IPS-NIHi7 (cell line): ENCODE measurements at regions not wholly inside any gene's neighbourhood (a gene's known extent, or its start where the extent isn't known, plus 50 kb on each side); places are given as distances from the start of the nearest gene placed in this dataset.
"Not testable (repeated sequence)": the region's sequence is repeated elsewhere in the genome, so short reads cannot be mapped to it uniquely, and the experiment has no call there.

Experiments
- DNase-seq: peaks from one replicate; pipeline ENCODE4 v3.0.0; 2012; ENCODE audit warnings: mixed read lengths; ENCODE audit errors: extremely low spot score

GRCh38 chr11:45000918-45001317 lies 50.2 kb upstream of the TP53I11 start:
- no peak for DNase-seq

- no peak for DNase-seq
Observed at GRCh38 chr11:45001466-45002165, 50.9 kb upstream of the TP53I11 start.

- DNase-seq, result no peak
Observed at GRCh38 chr11:45005106-45005505, 54.4 kb upstream of the TP53I11 start.

- DNase-seq, result no peak
Observed at GRCh38 chr11:45007011-45007410, 56.3 kb upstream of the TP53I11 start.

GRCh38 chr11:45015983-45016382 lies 65.3 kb upstream of the TP53I11 start:
- not testable (repeated sequence) for DNase-seq

- not testable (repeated sequence) for DNase-seq
Observed at GRCh38 chr11:45016446-45016845, 65.8 kb upstream of the TP53I11 start.

GRCh38 chr11:45017329-45017728 lies 66.6 kb upstream of the TP53I11 start:
- DNase-seq, result peak; percentile 58

GRCh38 chr11:45021001-45021400 lies 70.3 kb upstream of the TP53I11 start:
- no peak for DNase-seq

GRCh38 chr11:45021692-45022141 lies 71.0 kb upstream of the TP53I11 start:
- DNase-seq, result peak; percentile 56

- DNase-seq, result no peak
Observed at GRCh38 chr11:45022294-45023064, 71.8 kb upstream of the TP53I11 start.

GRCh38 chr11:45023065-45023365 lies 72.3 kb upstream of the TP53I11 start:
- no peak for DNase-seq

- DNase-seq, result no peak
Observed at GRCh38 chr11:45024316-45024715, 73.6 kb upstream of the TP53I11 start.

- DNase-seq, result no peak
Observed at GRCh38 chr11:45024846-45025588, 74.3 kb upstream of the TP53I11 start.

- no peak for DNase-seq
Observed at GRCh38 chr11:45025716-45026492, 75.2 kb upstream of the TP53I11 start.

- DNase-seq, result no peak
Observed at GRCh38 chr11:45026835-45027234, 76.2 kb upstream of the TP53I11 start.

- no peak for DNase-seq
Observed at GRCh38 chr11:45027312-45027711, 76.6 kb upstream of the TP53I11 start.

GRCh38 chr11:45028911-45029682 lies 78.4 kb upstream of the TP53I11 start:
- no peak for DNase-seq

- no peak for DNase-seq
Observed at GRCh38 chr11:45030778-45031177, 80.1 kb upstream of the TP53I11 start.

- no peak for DNase-seq
Observed at GRCh38 chr11:45031912-45032519, 81.3 kb upstream of the TP53I11 start.

GRCh38 chr11:45035413-45035812 lies 84.7 kb upstream of the TP53I11 start:
- no peak for DNase-seq

GRCh38 chr11:45036010-45036409 lies 85.3 kb upstream of the TP53I11 start:
- no peak for DNase-seq
